NCI-H1436 (cell line): ENCODE measurements at regions not wholly inside any gene's neighbourhood (a gene's known extent, or its start where the extent isn't known, plus 50 kb on each side); places are given as distances from the start of the nearest gene placed in this dataset.

Experiments used
- DNase-seq: peaks from one replicate; lab custom pipeline; 2025; lab: John Stamatoyannopoulos, UW

- DNase-seq, result no peak
These were observed 271.9 kb downstream of the GPM6A start for GRCh38 chr4:175540151-175540550.

- no peak for DNase-seq
These were observed 271.3 kb downstream of the GPM6A start for GRCh38 chr4:175540732-175541131.

GRCh38 chr4:175542786-175543185 lies 269.3 kb downstream of the GPM6A start:
- DNase-seq, result no peak

GRCh38 chr4:175559126-175559525 lies 252.9 kb downstream of the GPM6A start:
- DNase-seq, result no peak

- no peak for DNase-seq
These were observed 252.5 kb downstream of the GPM6A start for GRCh38 chr4:175559526-175559925.

- no peak for DNase-seq
These were observed 251.5 kb downstream of the GPM6A start for GRCh38 chr4:175560604-175561003.

GRCh38 chr4:175561696-175562095 lies 250.4 kb downstream of the GPM6A start:
- DNase-seq, result no peak

- DNase-seq, result no peak
These were observed 250.0 kb downstream of the GPM6A start for GRCh38 chr4:175562111-175562510.

- DNase-seq, result no peak
These were observed 249.5 kb downstream of the GPM6A start for GRCh38 chr4:175562542-175562941.
